Heart left ventricle (tissue), 13 donors: ENCODE measurements at regions not wholly inside any gene's neighbourhood (a gene's known extent, or its start where the extent isn't known, plus 50 kb on each side); places are given as distances from the start of the nearest gene placed in this dataset.

Experiments
- POLR2A ChIP-seq, 2 donors: fragments of 450-650 bp; IDR thresholded peaks; one replicate each; pipeline ENCODE4 v1.6.1; 2017; ENCODE audit warnings: antibody characterized with exemption in 2 of 2, mild to moderate bottlenecking in 2 of 2, moderate library complexity in 2 of 2
- TF ChIP-seq, protein P1 (sequence below), 12 donors: fragments of 200-600 bp; sonication (generic) in 4 of 12; IDR thresholded peaks; one replicate each; pipeline versions ENCODE4 v1.5.0 to v1.8.0; 2018 to 2022; ENCODE audit warnings: antibody characterized with exemption in 12 of 12, mild to moderate bottlenecking in 5 of 12
- donor health status: ischemic (EF 13 %, LVEDD 7.1; RV severe dilation, severe dysfunction).
- donor health status: DM: no; HTN: yes; CAD: no.
- donor health status: DM: no; HTN: no; CAD: no.
- donor health status: ischemic (EF 25% LVEDD 6.9; RV normal size, moderate dysfunction).
- donor health status: ischemic (EF 25% LVEDD 5.7; RV mildly dilated, moderate dysfunction).
- donor health status: ischemic (EF 35%, LVEDD 5.7; RV mildly dilated, moderate dysfunction).
- donor health status: nonischemic (EF 11% LVEDD 7.7; RV severe dilation, severe dysfunction).
- donor health status: DM: yes; HTN: yes; CAD: no.
- donor health status: PGD.
- donor health status: ischemic (EF 29% LVEDD 5.4; RV normal size, mild dysfunction).
- donor health status: nonischemic (EF 23%, LVEDD 6.1; RV moderate dilation, normal function).

GRCh38 chr13:83752141-83752540 lies 130.1 kb downstream of the SLITRK1 start:
- TF ChIP-seq POLR2A (IDR thresholded peaks at IDR 0.05): no peak
- TF ChIP-seq, protein P1, sequence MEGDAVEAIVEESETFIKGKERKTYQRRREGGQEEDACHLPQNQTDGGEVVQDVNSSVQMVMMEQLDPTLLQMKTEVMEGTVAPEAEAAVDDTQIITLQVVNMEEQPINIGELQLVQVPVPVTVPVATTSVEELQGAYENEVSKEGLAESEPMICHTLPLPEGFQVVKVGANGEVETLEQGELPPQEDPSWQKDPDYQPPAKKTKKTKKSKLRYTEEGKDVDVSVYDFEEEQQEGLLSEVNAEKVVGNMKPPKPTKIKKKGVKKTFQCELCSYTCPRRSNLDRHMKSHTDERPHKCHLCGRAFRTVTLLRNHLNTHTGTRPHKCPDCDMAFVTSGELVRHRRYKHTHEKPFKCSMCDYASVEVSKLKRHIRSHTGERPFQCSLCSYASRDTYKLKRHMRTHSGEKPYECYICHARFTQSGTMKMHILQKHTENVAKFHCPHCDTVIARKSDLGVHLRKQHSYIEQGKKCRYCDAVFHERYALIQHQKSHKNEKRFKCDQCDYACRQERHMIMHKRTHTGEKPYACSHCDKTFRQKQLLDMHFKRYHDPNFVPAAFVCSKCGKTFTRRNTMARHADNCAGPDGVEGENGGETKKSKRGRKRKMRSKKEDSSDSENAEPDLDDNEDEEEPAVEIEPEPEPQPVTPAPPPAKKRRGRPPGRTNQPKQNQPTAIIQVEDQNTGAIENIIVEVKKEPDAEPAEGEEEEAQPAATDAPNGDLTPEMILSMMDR (IDR thresholded peaks at IDR 0.05): no peak
